ENCODE measurements at regions not wholly inside any gene's neighbourhood (a gene's known extent, or its start where the extent isn't known, plus 50 kb on each side); places are given as distances from the start of the nearest gene placed in this dataset.

- TF ChIP-seq ZFX (IDR thresholded peaks at IDR 0.05), result no peak
- TF ChIP-seq, protein P1, sequence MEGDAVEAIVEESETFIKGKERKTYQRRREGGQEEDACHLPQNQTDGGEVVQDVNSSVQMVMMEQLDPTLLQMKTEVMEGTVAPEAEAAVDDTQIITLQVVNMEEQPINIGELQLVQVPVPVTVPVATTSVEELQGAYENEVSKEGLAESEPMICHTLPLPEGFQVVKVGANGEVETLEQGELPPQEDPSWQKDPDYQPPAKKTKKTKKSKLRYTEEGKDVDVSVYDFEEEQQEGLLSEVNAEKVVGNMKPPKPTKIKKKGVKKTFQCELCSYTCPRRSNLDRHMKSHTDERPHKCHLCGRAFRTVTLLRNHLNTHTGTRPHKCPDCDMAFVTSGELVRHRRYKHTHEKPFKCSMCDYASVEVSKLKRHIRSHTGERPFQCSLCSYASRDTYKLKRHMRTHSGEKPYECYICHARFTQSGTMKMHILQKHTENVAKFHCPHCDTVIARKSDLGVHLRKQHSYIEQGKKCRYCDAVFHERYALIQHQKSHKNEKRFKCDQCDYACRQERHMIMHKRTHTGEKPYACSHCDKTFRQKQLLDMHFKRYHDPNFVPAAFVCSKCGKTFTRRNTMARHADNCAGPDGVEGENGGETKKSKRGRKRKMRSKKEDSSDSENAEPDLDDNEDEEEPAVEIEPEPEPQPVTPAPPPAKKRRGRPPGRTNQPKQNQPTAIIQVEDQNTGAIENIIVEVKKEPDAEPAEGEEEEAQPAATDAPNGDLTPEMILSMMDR (conservative IDR thresholded peaks at IDR 0.05), result no peak
Measured at GRCh38 chr14:66224492-66225178, 261.5 kb upstream of the CCDC196 start.
